Endothelial cell of umbilical vein (primary cell): ENCODE measurements at regions not wholly inside any gene's neighbourhood (a gene's known extent, or its start where the extent isn't known, plus 50 kb on each side); places are given as distances from the start of the nearest gene placed in this dataset.

ENCODE experiments used
- BruUV-seq: library from RNA; stranded (reverse); fragments of 400-500 nt; replicated peaks from 2 replicates; lab custom pipeline; 2021; lab: Mats Ljungman, UMichigan
- CTCF ChIA-PET: fragments of 300-600, 350-600 bp; sonication (Branson Sonifier 250); formaldehyde crosslinking; loops from one replicate; lab custom pipeline; 2021; ENCODE audit warnings: antibody characterized with exemption, inconsistent platforms; lab: Charles Lee
- POLR2A ChIA-PET: fragments of 300-600, 350-600 bp; sonication (Branson Sonifier 250); formaldehyde crosslinking; loops from one replicate; lab custom pipeline; 2021; ENCODE audit warnings: antibody characterized with exemption, inconsistent platforms; lab: Charles Lee
- DNase-seq: peaks from one replicate; pipeline ENCODE4 v3.0.0-alpha.2; 2011; ENCODE audit warnings: low read depth, low spot score
- FAIRE-seq: peaks from 2 replicates; lab custom pipeline; 2011; peaks lifted over from hg19 to GRCh38; lab: Jason Lieb, UNC
- H2AFZ ChIP-seq: 2 replicates; pipeline ENCODE4 v1.6.0; 2012; ENCODE audit warnings: low read depth, low read length, control low read depth, inconsistent platforms
- H3K27ac ChIP-seq: 2 replicates; pipeline ENCODE4 v1.5.1; 2011; ENCODE audit warnings: low read depth, mild to moderate bottlenecking, control low read depth, low read length, moderate library complexity; ENCODE audit not compliant: insufficient read depth
- H3K27me3 ChIP-seq, 2 experiments: 2 replicates each; pipeline versions ENCODE4 v1.6.0 to v1.6.1; 2011; ENCODE audit warnings: low read length in 2 of 2, mixed read lengths in 1 of 2; ENCODE audit not compliant: control insufficient read depth in 2 of 2, insufficient read depth in 2 of 2
- H3K36me3 ChIP-seq, 2 experiments: 2 replicates in 1 of 2; 3 replicates in 1 of 2; pipeline ENCODE4 v1.5.1; 2011; ENCODE audit warnings: low read length in 2 of 2, mild to moderate bottlenecking in 1 of 2, moderate library complexity in 1 of 2; ENCODE audit not compliant: control insufficient read depth in 2 of 2, insufficient read depth in 2 of 2; ENCODE audit errors: extremely low read depth in 1 of 2
- H3K4me1 ChIP-seq: 3 replicates; pipeline ENCODE4 v1.5.1; 2011; ENCODE audit warnings: mild to moderate bottlenecking, low read length; ENCODE audit not compliant: control insufficient read depth, insufficient read depth; ENCODE audit errors: extremely low read depth
- H3K4me2 ChIP-seq: 2 replicates; pipeline ENCODE4 v1.6.1; 2011; ENCODE audit warnings: low read length, control low read depth, mixed read lengths; ENCODE audit not compliant: insufficient read depth
- H3K4me3 ChIP-seq, 3 experiments: fragments of 200-600 bp in 1 of 3; sonication (generic), shearing (Covaris generic) in 1 of 3; replicated peaks in 1 of 3; 2 replicates each; pipeline ENCODE4 v1.5.1; 2011 to 2016; ENCODE audit warnings: control low read depth in 3 of 3, low read length in 3 of 3, mild to moderate bottlenecking in 2 of 3, inconsistent platforms in 1 of 3, low read depth in 1 of 3, moderate library complexity in 1 of 3; ENCODE audit not compliant: insufficient read depth in 1 of 3
- H3K79me2 ChIP-seq: 2 replicates; pipeline ENCODE4 v1.6.0; 2012; ENCODE audit warnings: low read length, inconsistent platforms; ENCODE audit not compliant: control insufficient read depth, insufficient read depth
- H3K9ac ChIP-seq: replicated peaks from 2 replicates; pipeline ENCODE3; 2011; ENCODE audit warnings: low read length, control low read depth; ENCODE audit not compliant: insufficient read depth; ENCODE audit errors: extremely low read depth
- H3K9me1 ChIP-seq: replicated peaks from 3 replicates; pipeline ENCODE4 v1.6.0; 2011; ENCODE audit warnings: mild to moderate bottlenecking, low read length; ENCODE audit not compliant: control insufficient read depth, insufficient read depth; ENCODE audit errors: extremely low read depth
- H3K9me3 ChIP-seq: replicated peaks from 2 replicates; pipeline ENCODE4 v1.5.1; 2012; ENCODE audit warnings: low read length, inconsistent platforms; ENCODE audit not compliant: control insufficient read depth, insufficient read depth
- H4K20me1 ChIP-seq: replicated peaks from 2 replicates; pipeline ENCODE3; 2011; ENCODE audit warnings: mild to moderate bottlenecking, low read length; ENCODE audit not compliant: control insufficient read depth, insufficient read depth; ENCODE audit errors: extremely low read depth
- CTCF ChIP-seq, 2 donors: IDR thresholded peaks; 1 replicate in 1 of 2; 2 replicates in 1 of 2; pipeline ENCODE4 v1.5.1; 2011; ENCODE audit warnings: low read length in 2 of 2, mild to moderate bottlenecking in 2 of 2, moderate library complexity in 2 of 2, control low read depth in 1 of 2, inconsistent platforms in 1 of 2, low read depth in 1 of 2; ENCODE audit not compliant: insufficient read depth in 1 of 2; ENCODE audit errors: extremely low read depth in 1 of 2
- EZH2 ChIP-seq: IDR thresholded peaks from 2 replicates; pipeline ENCODE4 v1.6.1; 2012; ENCODE audit warnings: borderline replicate concordance, low read depth, mild to moderate bottlenecking, moderate library complexity, low read length, inconsistent platforms; ENCODE audit not compliant: severe bottlenecking
- FOS ChIP-seq: IDR thresholded peaks from 2 replicates; pipeline ENCODE4 v1.6.1; 2011; ENCODE audit warnings: mild to moderate bottlenecking, low read length, moderate library complexity, borderline replicate concordance; ENCODE audit not compliant: insufficient read depth
- GATA2 ChIP-seq: IDR thresholded peaks from 2 replicates; pipeline ENCODE4 v1.7.0; 2011; ENCODE audit warnings: low read depth, mild to moderate bottlenecking, moderate library complexity, mixed read lengths, low read length; ENCODE audit not compliant: insufficient read length, insufficient read depth
- JUN ChIP-seq: IDR thresholded peaks from 2 replicates; pipeline ENCODE4 v1.6.1; 2011; ENCODE audit warnings: borderline replicate concordance, low read depth; ENCODE audit not compliant: insufficient read length, insufficient read depth
- MAX ChIP-seq: IDR thresholded peaks from 2 replicates; pipeline ENCODE4 v1.6.1; 2011; ENCODE audit not compliant: insufficient read depth, insufficient read length
- MYC ChIP-seq: IDR thresholded peaks from one replicate; pipeline ENCODE4 v1.6.1; 2011; ENCODE audit warnings: mild to moderate bottlenecking, low read depth, low read length
- POLR2A ChIP-seq: IDR thresholded peaks from 2 replicates; pipeline ENCODE4 v1.6.1; 2012; ENCODE audit warnings: low read depth, mild to moderate bottlenecking, control low read depth, low read length
- POLR2AphosphoS5 ChIP-seq: IDR thresholded peaks from 2 replicates; pipeline ENCODE4 v1.6.1; 2012; ENCODE audit warnings: low read depth, mild to moderate bottlenecking, control low read depth, low read length, moderate library complexity; ENCODE audit not compliant: insufficient read depth
- dilution Hi-C: fragments of 300-500 bp; cut with MboI; formaldehyde crosslinking; loops from one replicate; pipeline ENCODE4 v1.15.0; 2019; ENCODE audit warnings: low sequenced_read_pairs; ENCODE audit not compliant: extremely low pct_ligation_motif_present
- intact Hi-C: fragments of 100-400 bp; cut with micrococcal nuclease; formaldehyde crosslinking; loops from one replicate; pipeline ENCODE4 v1.10.0; 2022

GRCh38 chr12:93029091-93029490, 100.0 kb upstream of the EEA1 start:
- Histone ChIP-seq H3K79me2 (no peaks in the 10 kb centered on the region), H3K4me3 (no peak overlapping the region), H3K9me1 (no peaks in the 10 kb centered on the region), H4K20me1 (no peaks in the 10 kb centered on the region), H3K27me3 (no peaks in the 10 kb centered on the region), H3K9me3 (no peaks in the 10 kb centered on the region), H3K36me3 (no peaks in the 10 kb centered on the region), H3K9ac (no peak overlapping the region), H2AFZ (no peak overlapping the region), H3K4me2 (no peak overlapping the region), H3K27ac (no peak overlapping the region), H3K4me1 (peaks cover 19% of the 10 kb centered on the region)
- dilution Hi-C loops (no loop called here), intact Hi-C loops (loop anchor here (5.0 kb wide), 1 partner anchor 173 kb away; no protein-coding TSS in a partner anchor)
- BruUV-seq: no TSS peak
- DNase-seq (no peak), FAIRE-seq (no peak)
- CTCF ChIA-PET: no interaction called here
- no peak for TF ChIP-seq FOS
- POLR2A ChIA-PET: no interaction called here

- BruUV-seq: no TSS peak
- H3K79me2 ChIP-seq: no peaks in the 10 kb centered on the region
- H3K4me2 ChIP-seq: no peak overlapping the region
- H3K36me3 ChIP-seq: no peaks in the 10 kb centered on the region
- ChIA-PET CTCF (interaction anchor here (0.9 to 2.0 kb wide), 3 partner anchors 11 to 350 kb away, joined by 3 to 5 read pairs (median 3); no protein-coding TSS in a partner anchor), POLR2A (interaction anchor here (0.5 to 1.2 kb wide), 2 partner anchors 15 to 271 kb away, joined by 3 read pairs; no protein-coding TSS in a partner anchor)
- no peaks in the 10 kb centered on the region for H3K9me3 ChIP-seq
- H4K20me1 ChIP-seq: no peaks in the 10 kb centered on the region
- no peak overlapping the region for H2AFZ ChIP-seq
- peaks cover 19% of the 10 kb centered on the region for H3K4me1 ChIP-seq
- dilution Hi-C loops (no loop called here), intact Hi-C loops (no loop called here)
- H3K9ac ChIP-seq: no peak overlapping the region
- H3K4me3 ChIP-seq: no peak overlapping the region
- H3K27ac ChIP-seq: no peak overlapping the region
- no peaks in the 10 kb centered on the region for H3K27me3 ChIP-seq
- no peaks in the 10 kb centered on the region for H3K9me1 ChIP-seq
- TF ChIP-seq EZH2: no peak
- TF ChIP-seq GATA2: no peak
- TF ChIP-seq MYC: no peak
- no peak for TF ChIP-seq POLR2AphosphoS5
- TF ChIP-seq POLR2A: no peak
- TF ChIP-seq JUN: no peak
- TF ChIP-seq CTCF (IDR thresholded peaks at IDR 0.05; ENCODE audit: extremely low read depth in 1 of 2, insufficient read depth in 1 of 2, low read depth in 1 of 2, low read length in 2 of 2): no peak
- TF ChIP-seq MAX: no peak
- TF ChIP-seq FOS: no peak
- FAIRE-seq (no peak), DNase-seq (no peak)
These were observed 101.9 kb upstream of the EEA1 start for GRCh38 chr12:93031028-93031427.
